ENCODE measurements at regions not wholly inside any gene's neighbourhood (a gene's known extent, or its start where the extent isn't known, plus 50 kb on each side); places are given as distances from the start of the nearest gene placed in this dataset.

DNA sequence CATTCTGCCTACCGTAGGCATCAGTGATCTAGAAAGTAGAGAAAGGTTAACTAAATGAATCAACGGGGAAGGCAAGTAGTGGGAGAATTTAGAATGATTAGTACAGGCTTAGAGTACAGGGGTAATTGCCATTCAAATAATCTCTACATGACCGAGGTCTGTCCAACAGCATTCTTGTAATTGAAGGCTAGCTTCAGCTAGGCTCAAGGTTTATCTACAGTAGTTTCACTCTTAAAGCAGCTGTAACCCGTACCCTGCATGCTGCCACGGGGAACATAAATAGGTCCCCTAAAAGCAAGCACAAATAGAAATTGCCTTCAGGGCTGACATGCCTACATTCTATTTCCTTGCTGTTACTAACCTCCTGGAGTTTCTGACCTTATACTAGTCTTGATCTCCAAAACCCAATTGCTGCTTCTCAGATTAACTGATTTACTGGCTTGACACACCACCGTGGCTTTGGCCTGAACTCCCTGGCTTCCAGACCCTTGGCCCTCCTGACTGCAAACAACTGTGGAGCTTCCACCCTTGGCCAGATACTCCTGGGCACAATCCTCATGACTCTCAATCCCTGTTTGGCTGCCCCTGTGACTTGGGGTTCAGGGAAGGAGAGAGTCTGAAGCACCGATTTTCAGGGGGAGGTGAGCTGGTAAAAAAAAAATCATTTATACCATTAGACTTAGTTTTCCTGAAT, 242.1 kb upstream of the FOXN3 start:
- DNase-seq: no peak

- no peak for DNase-seq
These were observed 240.0 kb upstream of the FOXN3 start for GRCh38 chr14:89657014-89657413.

GRCh38 chr14:89654998-89655397, 238.0 kb upstream of the FOXN3 start:
- no peak for DNase-seq

GRCh38 chr14:89652352-89652751, 235.3 kb upstream of the FOXN3 start:
- DNase-seq: no peak

DNA sequence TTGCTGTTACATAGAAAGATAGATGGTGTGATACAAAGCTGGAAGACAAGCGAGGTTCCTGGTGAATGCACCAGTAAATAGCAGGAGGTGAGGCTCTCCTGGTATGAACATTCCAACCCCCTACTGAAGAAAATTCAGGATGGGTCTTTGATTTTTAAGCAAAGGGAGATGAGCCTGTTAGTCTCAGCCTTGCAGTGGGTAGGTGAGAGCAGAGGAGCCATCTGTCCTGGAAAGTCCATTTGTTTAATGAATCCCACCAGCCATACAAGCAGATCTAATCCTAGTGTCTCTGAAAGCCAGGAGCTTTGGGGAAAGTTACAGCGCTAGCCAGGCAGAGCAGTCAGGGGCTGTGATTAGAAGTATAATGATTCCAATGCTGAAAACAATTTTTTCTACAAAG, 234.8 kb upstream of the FOXN3 start:
- no peak for DNase-seq

DNA sequence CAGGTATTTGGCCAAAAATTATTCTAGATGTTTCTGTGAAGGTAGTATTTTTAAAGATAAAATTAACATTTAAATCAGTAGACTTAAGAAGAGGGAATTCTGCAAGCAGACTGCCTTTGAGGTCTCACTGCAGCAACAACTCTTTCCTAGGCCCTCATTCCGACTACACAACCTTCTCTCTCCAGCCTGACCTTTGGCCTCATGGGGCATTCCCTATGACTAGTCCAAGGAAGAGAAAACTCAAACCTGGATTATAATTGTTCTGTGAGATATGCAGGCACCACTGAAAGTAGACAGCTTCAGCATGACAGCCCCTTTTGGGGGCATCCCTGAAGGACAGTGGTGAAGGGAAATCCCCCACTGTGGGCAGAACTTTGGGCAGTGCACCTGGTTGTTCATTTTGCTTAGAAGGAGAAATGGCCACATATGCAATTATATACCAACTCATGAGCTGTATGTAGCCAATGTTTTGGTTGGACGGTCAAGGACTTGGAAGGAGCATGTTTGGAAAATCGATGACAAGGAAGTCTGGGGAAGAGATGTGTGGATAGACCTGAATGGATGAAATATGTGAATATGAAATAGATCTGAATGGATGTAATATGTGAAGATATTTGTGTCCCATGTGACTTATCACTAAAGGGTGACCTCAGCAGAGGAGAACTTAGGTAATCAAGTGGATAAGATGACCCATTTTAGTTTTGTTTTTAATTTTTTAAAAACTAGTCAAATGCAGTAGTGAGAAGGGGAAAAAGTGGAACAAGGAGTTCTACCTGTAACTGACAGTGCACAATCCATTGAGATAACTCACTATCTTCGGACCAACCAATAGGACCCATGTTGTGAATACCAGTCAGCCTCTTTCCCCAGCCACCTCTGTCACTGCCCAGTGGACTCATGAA, 233.3 kb upstream of the FOXN3 start:
- DNase-seq: no peak

DNA sequence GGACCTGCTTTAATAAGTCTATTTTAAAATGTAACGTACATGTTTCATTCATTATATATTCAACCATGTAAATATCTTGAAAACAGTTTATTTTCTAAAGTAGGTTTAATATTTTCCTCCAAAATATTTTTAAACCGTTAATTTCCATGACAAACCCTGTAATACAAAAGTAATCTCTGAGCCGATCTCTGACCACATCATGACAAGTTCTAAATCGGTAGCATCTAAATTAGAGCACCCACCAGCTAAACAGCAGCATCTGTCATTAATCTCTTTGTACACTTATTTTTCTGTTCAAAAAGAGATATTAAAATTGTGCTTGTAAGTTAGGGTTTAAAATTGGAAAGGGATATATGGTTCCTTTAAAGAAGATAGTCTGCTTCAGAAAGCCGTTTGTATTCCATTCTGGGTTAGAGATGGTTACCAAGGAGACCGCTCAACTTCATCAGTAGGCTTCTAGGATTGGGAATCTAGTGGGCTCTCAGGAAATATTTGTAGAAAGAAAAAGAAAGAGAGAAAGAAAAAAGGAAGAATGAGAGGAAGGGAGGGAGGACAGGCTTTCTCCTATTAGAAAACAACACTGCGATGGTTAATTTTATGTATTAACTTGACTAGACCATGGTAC, 232.5 kb upstream of the FOXN3 start:
- no peak for DNase-seq

GRCh38 chr14:89648924-89649323, 231.9 kb upstream of the FOXN3 start:
- DNase-seq: no peak

GRCh38 chr14:89648510-89648909, 231.5 kb upstream of the FOXN3 start:
- DNase-seq: no peak

DNA sequence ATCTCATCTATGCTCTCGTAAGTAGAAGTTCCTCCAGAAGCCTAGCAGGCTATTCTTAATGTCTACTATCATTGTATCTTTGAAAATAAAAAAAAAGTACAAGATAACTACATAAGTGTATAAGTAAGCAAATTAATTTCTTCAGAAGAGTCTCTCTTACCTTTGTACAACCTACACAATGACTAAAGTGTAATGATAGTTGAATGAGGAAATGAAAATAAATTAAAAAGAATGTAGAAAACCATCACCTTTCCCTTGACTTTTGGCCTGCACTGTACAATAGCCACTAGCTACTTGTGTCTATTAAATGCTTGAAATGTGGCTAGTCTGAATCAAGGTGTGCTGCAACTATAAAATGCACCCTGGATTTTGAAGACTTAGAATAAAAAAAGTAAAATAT, 229.9 kb upstream of the FOXN3 start:
- no peak for DNase-seq

DNA sequence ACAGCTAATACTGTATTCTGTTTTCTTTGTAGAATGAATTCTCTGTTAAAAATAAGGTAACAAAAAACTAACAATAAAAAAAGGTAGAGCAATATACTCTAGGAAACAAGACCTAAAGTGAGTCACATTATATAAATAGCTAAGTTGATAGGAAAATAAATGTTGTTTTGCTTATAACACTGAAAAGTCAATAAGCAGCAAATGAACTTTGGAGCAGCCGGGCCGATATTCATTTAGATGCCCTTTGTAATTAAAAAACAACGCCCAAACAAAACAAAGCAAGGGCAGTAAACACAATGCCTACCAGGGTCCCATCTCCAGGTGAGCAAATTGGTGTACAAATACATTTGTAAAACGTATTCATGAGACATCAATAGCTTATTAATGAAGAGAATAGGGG, 227.6 kb upstream of the FOXN3 start:
- no peak for DNase-seq

GRCh38 chr14:89641495-89642175, 224.6 kb upstream of the FOXN3 start:
- DNase-seq: no peak

DNA sequence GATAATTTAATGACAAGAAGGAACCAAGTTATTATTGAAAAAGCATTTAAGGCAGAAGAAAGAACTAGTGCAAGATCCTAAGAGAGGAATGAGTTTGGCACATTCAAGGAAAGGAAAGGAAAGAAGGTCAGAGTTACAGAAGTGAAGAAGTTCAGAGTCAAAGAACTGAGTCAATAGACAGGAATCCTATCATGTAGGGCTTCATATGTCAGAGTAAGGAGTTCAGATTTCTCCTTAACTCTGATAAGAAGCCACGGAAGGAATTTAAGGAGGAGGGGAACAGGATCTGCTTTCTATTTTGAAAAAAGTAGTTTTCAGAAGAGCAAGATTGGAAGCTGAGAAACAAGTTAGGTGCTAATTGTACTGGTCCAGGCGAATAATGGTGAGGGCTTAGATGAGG, 223.1 kb upstream of the FOXN3 start:
- DNase-seq: no peak

DNA sequence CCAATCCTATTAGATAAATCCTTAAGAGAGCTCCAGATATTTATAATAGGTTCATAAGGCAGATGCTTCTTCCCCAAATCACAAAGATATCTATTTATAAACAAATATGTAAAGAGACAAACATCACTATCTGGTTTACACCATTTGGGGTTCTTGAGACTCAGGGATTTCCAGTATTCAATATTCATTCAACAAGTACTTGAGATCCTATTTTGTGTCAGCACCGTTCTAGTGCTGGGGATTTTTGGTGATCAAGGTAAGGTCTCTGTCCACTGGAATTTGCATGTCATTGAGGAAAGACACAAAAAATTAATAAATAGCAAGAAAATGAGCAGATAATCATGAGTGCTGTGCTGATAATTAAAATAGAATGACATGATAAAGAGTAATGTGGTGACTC, 222.7 kb upstream of the FOXN3 start:
- no peak for DNase-seq

DNA sequence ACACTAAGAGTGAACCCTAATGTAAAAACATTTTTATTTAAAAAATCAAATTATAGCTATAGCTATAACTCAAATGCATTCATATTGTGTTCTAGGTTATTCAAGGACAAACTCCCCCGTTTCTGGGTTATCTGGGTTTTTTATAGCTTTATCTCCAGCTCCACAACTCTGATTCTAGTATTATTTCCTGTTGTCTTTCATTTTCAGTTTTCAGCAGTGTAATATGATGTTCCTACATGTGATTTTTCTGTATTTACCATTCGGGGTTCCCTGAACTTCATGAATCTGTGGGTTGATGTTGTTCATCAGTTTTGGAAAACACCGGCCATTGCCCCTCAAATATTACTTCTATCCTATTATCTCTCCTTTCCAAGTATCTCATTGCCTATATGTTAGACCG, 221.9 kb upstream of the FOXN3 start:
- no peak for DNase-seq

GRCh38 chr14:89637581-89637980, 220.5 kb upstream of the FOXN3 start:
- DNase-seq: no peak

- DNase-seq: no peak
These were observed 218.6 kb upstream of the FOXN3 start for GRCh38 chr14:89635615-89636014.

DNA sequence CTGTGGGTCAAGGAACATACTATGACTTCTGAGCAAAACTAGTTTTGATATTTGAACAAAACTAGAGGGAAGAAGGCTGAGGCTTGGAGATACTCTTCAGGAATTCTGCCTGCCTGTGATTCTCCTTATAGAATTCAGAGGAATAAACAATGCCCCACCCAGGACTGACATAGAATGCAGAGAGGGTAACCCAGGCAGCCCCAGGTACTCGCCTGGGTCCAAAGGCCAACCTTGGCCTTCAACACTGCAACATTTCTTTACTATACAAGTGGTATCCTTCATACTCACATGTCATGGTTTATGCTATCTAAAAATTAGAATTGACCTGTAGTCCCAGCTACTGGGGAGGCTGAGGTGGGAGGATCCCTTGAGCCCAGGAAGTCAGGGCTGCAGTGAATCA, 217.0 kb upstream of the FOXN3 start:
- DNase-seq: no peak

DNA sequence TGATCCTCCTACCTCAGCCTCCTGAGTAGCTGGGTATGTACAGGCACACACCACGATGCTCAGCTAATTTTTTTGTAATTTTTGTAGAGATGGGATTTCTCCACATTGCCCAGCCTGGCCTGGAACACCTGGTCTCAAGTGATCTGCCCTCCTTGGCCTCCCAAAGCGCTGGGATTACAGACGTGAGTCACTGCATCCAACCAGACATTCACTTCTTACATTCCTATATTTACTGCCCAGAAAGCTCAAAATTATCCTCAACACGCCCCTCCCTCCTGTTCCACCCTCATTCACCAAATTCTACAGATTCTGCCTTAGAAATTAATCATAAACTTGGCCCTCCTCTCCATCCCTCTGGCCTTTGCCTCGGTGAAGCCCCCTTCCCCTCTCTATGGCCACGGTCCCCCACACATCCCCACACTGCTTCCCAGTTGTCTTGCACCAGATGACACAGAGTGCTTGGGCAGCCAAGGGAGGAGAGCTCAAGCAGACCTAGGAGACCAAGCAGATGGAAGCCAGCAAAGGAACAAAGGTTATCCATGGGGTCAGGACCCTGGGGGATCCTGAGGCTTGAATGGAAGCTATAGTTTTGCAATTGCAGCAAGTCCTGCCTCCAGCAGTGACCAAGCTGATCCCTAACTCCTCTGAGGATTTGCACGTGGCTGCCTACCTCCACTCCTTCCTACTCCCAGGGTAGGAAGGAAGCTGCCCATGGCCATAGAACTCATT, 213.2 kb upstream of the FOXN3 start:
- no peak for DNase-seq

DNA sequence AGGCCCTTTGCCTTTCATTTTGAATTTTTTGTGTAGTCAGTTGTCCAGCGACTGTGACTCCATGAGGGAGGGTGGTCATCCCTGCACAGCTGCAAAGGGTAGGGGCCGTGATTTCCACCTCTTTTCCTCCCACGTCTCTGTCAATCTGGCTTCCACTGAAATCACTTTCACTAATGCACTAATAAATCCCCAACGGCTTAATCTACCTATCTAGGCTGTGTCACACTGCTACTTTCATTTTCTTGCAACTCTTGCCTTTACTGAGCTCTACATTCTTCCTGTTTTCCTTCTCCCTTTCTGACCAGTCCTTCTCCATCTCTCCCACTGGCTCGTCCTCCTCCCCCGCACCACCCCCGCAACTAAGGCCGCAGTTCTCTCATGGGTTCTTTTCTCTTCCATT, 212.3 kb upstream of the FOXN3 start:
- no peak for DNase-seq

- DNase-seq: no peak
These were observed 211.5 kb upstream of the FOXN3 start for GRCh38 chr14:89628521-89628920.

- no peak for DNase-seq
These were observed 209.3 kb upstream of the FOXN3 start for GRCh38 chr14:89626233-89626806.

Measured in NCI-H524 treated with DMSO at 0.1 percent for 48 hours (cell line).